Keratinocyte (primary cell): ENCODE measurements at regions not wholly inside any gene's neighbourhood (a gene's known extent, or its start where the extent isn't known, plus 50 kb on each side); places are given as distances from the start of the nearest gene placed in this dataset.

Experiments used
- DNase-seq: peaks from one replicate; pipeline ENCODE4 v3.0.0-alpha.2; 2011; ENCODE audit warnings: low read depth, missing footprints, low spot score
- FAIRE-seq: peaks from 2 replicates; lab custom pipeline; 2011; peaks lifted over from hg19 to GRCh38; lab: Jason Lieb, UNC
- H2AFZ ChIP-seq: 2 replicates; pipeline ENCODE4 v1.6.0; 2012; ENCODE audit warnings: low read length, control low read depth, inconsistent platforms; ENCODE audit not compliant: control insufficient read depth
- H3K27ac ChIP-seq: 2 replicates; pipeline ENCODE4 v1.5.1; 2011; ENCODE audit warnings: low read length; ENCODE audit not compliant: control insufficient read depth, insufficient read depth
- H3K27me3 ChIP-seq: 3 replicates; pipeline ENCODE4 v1.6.0; 2011; ENCODE audit warnings: low read length; ENCODE audit not compliant: control insufficient read depth, insufficient read depth; ENCODE audit errors: extremely low read depth
- H3K36me3 ChIP-seq, 2 experiments: 2 replicates in 1 of 2; 3 replicates in 1 of 2; pipeline ENCODE4 v1.5.1; 2011; ENCODE audit warnings: low read length in 2 of 2, mild to moderate bottlenecking in 1 of 2; ENCODE audit not compliant: control insufficient read depth in 2 of 2, insufficient read depth in 2 of 2; ENCODE audit errors: extremely low read depth in 1 of 2
- H3K4me1 ChIP-seq: 3 replicates; pipeline ENCODE4 v1.5.1; 2011; ENCODE audit warnings: low read length; ENCODE audit not compliant: control insufficient read depth, insufficient read depth; ENCODE audit errors: extremely low read depth
- H3K4me2 ChIP-seq: 3 replicates; pipeline ENCODE4 v1.6.0; 2011; ENCODE audit warnings: low read depth, low read length; ENCODE audit not compliant: control insufficient read depth, insufficient read depth; ENCODE audit errors: extremely low read depth
- H3K4me3 ChIP-seq, 3 experiments: fragments of 200-600 bp in 1 of 3; sonication (generic) in 1 of 3; 2 replicates in 2 of 3; 3 replicates in 1 of 3; pipeline ENCODE4 v1.5.1; 2011 to 2016; ENCODE audit warnings: low read length in 3 of 3, mild to moderate bottlenecking in 3 of 3, control low read depth in 2 of 3, inconsistent platforms in 1 of 3, low read depth in 1 of 3, mixed read lengths in 1 of 3, mixed run types in 1 of 3, moderate library complexity in 1 of 3; ENCODE audit not compliant: control insufficient read depth in 2 of 3, insufficient read depth in 2 of 3; ENCODE audit errors: extremely low read depth in 1 of 3
- H3K79me2 ChIP-seq: 2 replicates; pipeline ENCODE4 v1.6.0; 2012; ENCODE audit warnings: low read length; ENCODE audit not compliant: control insufficient read depth, insufficient read depth
- H3K9ac ChIP-seq: 3 replicates; pipeline ENCODE4 v1.6.0; 2011; ENCODE audit warnings: low read length; ENCODE audit not compliant: control insufficient read depth, insufficient read depth; ENCODE audit errors: extremely low read depth
- H3K9me1 ChIP-seq: 3 replicates; pipeline ENCODE4 v1.6.0; 2011; ENCODE audit warnings: low read length; ENCODE audit not compliant: control insufficient read depth, insufficient read depth; ENCODE audit errors: extremely low read depth
- H3K9me3 ChIP-seq: 2 replicates; pipeline ENCODE4 v1.5.1; 2012; ENCODE audit warnings: low read depth, low read length; ENCODE audit not compliant: control insufficient read depth
- H4K20me1 ChIP-seq: 3 replicates; pipeline ENCODE4 v1.6.0; 2011; ENCODE audit warnings: low read length; ENCODE audit not compliant: control insufficient read depth, insufficient read depth; ENCODE audit errors: extremely low read depth
- CTCF ChIP-seq, 3 experiments: IDR thresholded peaks in 1 of 3; conservative IDR thresholded peaks in 1 of 3; optimal IDR thresholded peaks in 1 of 3; 2 replicates in 2 of 3; 3 replicates in 1 of 3; pipeline versions ENCODE3 to v1.5.1; 2011; ENCODE audit warnings: low read length in 3 of 3, mild to moderate bottlenecking in 3 of 3, moderate library complexity in 2 of 3, control low read depth in 1 of 3, inconsistent platforms in 1 of 3; ENCODE audit not compliant: insufficient read depth in 2 of 3; ENCODE audit errors: extremely low read depth in 1 of 3
- EZH2 ChIP-seq: IDR thresholded peaks from one replicate; pipeline ENCODE4 v1.6.1; 2012; ENCODE audit warnings: inconsistent platforms, mild to moderate bottlenecking, low read length, moderate library complexity
- dilution Hi-C: fragments of 300-500 bp; cut with MboI; formaldehyde crosslinking; loops from one replicate; pipeline ENCODE4 v1.7.0; 2020; ENCODE audit warnings: low sequenced_read_pairs; ENCODE audit not compliant: extremely low pct_ligation_motif_present

DNA sequence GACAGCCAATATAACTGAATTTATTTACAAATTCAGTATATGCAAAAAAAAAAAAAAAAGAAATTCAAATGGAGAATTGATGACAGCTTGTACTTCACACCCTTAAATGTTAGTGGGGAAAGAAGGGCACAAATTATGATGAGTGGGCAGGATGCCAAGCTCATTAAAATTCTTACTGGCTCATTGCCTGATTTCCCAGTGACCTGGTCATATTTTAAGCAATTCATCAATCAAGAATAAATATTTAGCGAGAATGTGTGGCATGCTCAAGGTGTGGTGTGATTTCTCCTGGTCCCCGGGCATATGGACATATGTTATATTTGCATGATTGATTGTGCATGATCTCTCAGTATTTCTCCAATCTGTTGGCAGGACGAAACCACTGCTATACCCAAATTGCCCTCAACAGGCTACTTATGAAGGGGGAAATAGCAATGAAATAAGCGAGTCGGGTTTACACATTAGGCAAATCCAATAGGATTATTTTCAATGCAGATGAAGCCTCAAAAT is 883.0 kb downstream of the LRRTM4 start:
- FAIRE-seq (no peak), DNase-seq (no peak)
- no peak overlapping the region for H3K9ac ChIP-seq
- dilution Hi-C loops, result no loop called here
- H3K36me3 ChIP-seq, result no peaks in the 10 kb centered on the region
- no peak overlapping the region for H3K27ac ChIP-seq
- no peaks in the 10 kb centered on the region for H3K4me1 ChIP-seq
- no peaks in the 10 kb centered on the region for H3K9me1 ChIP-seq
- no peak overlapping the region for H3K4me3 ChIP-seq
- no peaks in the 10 kb centered on the region for H4K20me1 ChIP-seq
- no peak overlapping the region for H2AFZ ChIP-seq
- no peaks in the 10 kb centered on the region for H3K79me2 ChIP-seq
- H3K4me2 ChIP-seq, result no peak overlapping the region
- no peaks in the 10 kb centered on the region for H3K27me3 ChIP-seq
- H3K9me3 ChIP-seq, result no peaks in the 10 kb centered on the region
- TF ChIP-seq EZH2 (no peak), CTCF (optimal IDR thresholded peaks at IDR 0.05 in 1 of 3, IDR thresholded peaks at IDR 0.05 in 1 of 3, conservative IDR thresholded peaks at IDR 0.05 in 1 of 3; ENCODE audit: extremely low read depth in 1 of 3, insufficient read depth in 2 of 3, low read length in 3 of 3) (no peak)

GRCh38 chr2:76633276-76633921 is 888.8 kb downstream of the LRRTM4 start:
- no peak for FAIRE-seq
- no peaks in the 10 kb centered on the region for H3K9me1 ChIP-seq
- TF ChIP-seq CTCF (optimal IDR thresholded peaks at IDR 0.05 in 1 of 3, IDR thresholded peaks at IDR 0.05 in 1 of 3, conservative IDR thresholded peaks at IDR 0.05 in 1 of 3; ENCODE audit: extremely low read depth in 1 of 3, insufficient read depth in 2 of 3, low read length in 3 of 3), result no peak
- TF ChIP-seq EZH2, result no peak
- no peak overlapping the region for H2AFZ ChIP-seq
- H3K27ac ChIP-seq, result no peak overlapping the region
- no peaks in the 10 kb centered on the region for H3K9me3 ChIP-seq
- H3K79me2 ChIP-seq, result no peaks in the 10 kb centered on the region
- no peak overlapping the region for H3K4me3 ChIP-seq
- H4K20me1 ChIP-seq, result no peaks in the 10 kb centered on the region
- H3K4me2 ChIP-seq, result no peak overlapping the region
- H3K27me3 ChIP-seq, result no peaks in the 10 kb centered on the region
- dilution Hi-C loops, result no loop called here
- H3K36me3 ChIP-seq, result no peaks in the 10 kb centered on the region
- H3K9ac ChIP-seq, result no peak overlapping the region
- no peak for DNase-seq
- no peaks in the 10 kb centered on the region for H3K4me1 ChIP-seq
